CD4-positive, alpha-beta T cell treated with Interleukin-17A for 1 hour (primary cell): ENCODE measurements at regions not wholly inside any gene's neighbourhood (a gene's known extent, or its start where the extent isn't known, plus 50 kb on each side); places are given as distances from the start of the nearest gene placed in this dataset.

Experiments used
- DNase-seq: peaks from one replicate; pipeline ENCODE4 v3.0.0-alpha.2; 2020

GRCh38 chr17:17419166-17419565, 57.6 kb upstream of the MED9 start:
- no peak for DNase-seq

- DNase-seq: no peak
Measured at GRCh38 chr17:17419631-17420030, 57.2 kb upstream of the MED9 start.

- no peak for DNase-seq
Measured at GRCh38 chr17:17420082-17420481, 56.7 kb upstream of the MED9 start.

- no peak for DNase-seq
Measured at GRCh38 chr17:17420561-17421269, 56.1 kb upstream of the MED9 start.

- no peak for DNase-seq
Measured at GRCh38 chr17:17421346-17422216, 55.2 kb upstream of the MED9 start.

GRCh38 chr17:17422217-17422610, 54.6 kb upstream of the MED9 start:
- DNase-seq: no peak

- no peak for DNase-seq
Measured at GRCh38 chr17:17422641-17423040, 54.2 kb upstream of the MED9 start.

GRCh38 chr17:17423656-17424055, 53.1 kb upstream of the MED9 start:
- DNase-seq: no peak

GRCh38 chr17:17424552-17424951, 52.2 kb upstream of the MED9 start:
- DNase-seq: no peak

- DNase-seq: no peak
Measured at GRCh38 chr17:17425005-17425404, 51.8 kb upstream of the MED9 start.

GRCh38 chr17:17425591-17425990, 51.2 kb upstream of the MED9 start:
- no peak for DNase-seq

- no peak for DNase-seq
Measured at GRCh38 chr17:17426184-17426583, 50.6 kb upstream of the MED9 start.
